ENCODE measurements at regions not wholly inside any gene's neighbourhood (a gene's known extent, or its start where the extent isn't known, plus 50 kb on each side); places are given as distances from the start of the nearest gene placed in this dataset.

GRCh38 chr14:21833836-21834235, 160.2 kb upstream of the OR4E1 start:
- TF ChIP-seq TAF1 (IDR thresholded peaks at IDR 0.05; ENCODE audit: borderline replicate concordance, insufficient read depth, low read length) (no peak), FOXP2 (optimal IDR thresholded peaks at IDR 0.05; ENCODE audit: borderline replicate concordance, extremely low read depth, extremely low read length, insufficient read depth) (no peak), REST (IDR thresholded peaks at IDR 0.05; ENCODE audit: insufficient read depth in 1 of 2, low read depth in 2 of 2, low read length in 2 of 2) (no peak), POLR2AphosphoS5 (IDR thresholded peaks at IDR 0.05; ENCODE audit: low read depth, low read length) (no peak), SIN3A (IDR thresholded peaks at IDR 0.05; ENCODE audit: borderline replicate concordance, insufficient read depth, low read length) (no peak)

GRCh38 chr14:21825845-21826244, 152.2 kb upstream of the OR4E1 start:
- TF ChIP-seq REST (IDR thresholded peaks at IDR 0.05; ENCODE audit: insufficient read depth in 1 of 2, low read depth in 2 of 2, low read length in 2 of 2) (no peak), SIN3A (IDR thresholded peaks at IDR 0.05; ENCODE audit: borderline replicate concordance, insufficient read depth, low read length) (no peak), POLR2AphosphoS5 (IDR thresholded peaks at IDR 0.05; ENCODE audit: low read depth, low read length) (no peak), FOXP2 (optimal IDR thresholded peaks at IDR 0.05; ENCODE audit: borderline replicate concordance, extremely low read depth, extremely low read length, insufficient read depth) (no peak), TAF1 (IDR thresholded peaks at IDR 0.05; ENCODE audit: borderline replicate concordance, insufficient read depth, low read length) (no peak)

GRCh38 chr14:21825149-21825743, 151.6 kb upstream of the OR4E1 start:
- TF ChIP-seq POLR2AphosphoS5 (IDR thresholded peaks at IDR 0.05; ENCODE audit: low read depth, low read length) = no peak
- TF ChIP-seq REST (IDR thresholded peaks at IDR 0.05; ENCODE audit: insufficient read depth in 1 of 2, low read depth in 2 of 2, low read length in 2 of 2) = no peak
- TF ChIP-seq SIN3A (IDR thresholded peaks at IDR 0.05; ENCODE audit: borderline replicate concordance, insufficient read depth, low read length) = no peak
- TF ChIP-seq TAF1 (IDR thresholded peaks at IDR 0.05; ENCODE audit: borderline replicate concordance, insufficient read depth, low read length) = no peak
- no peak for TF ChIP-seq FOXP2 (optimal IDR thresholded peaks at IDR 0.05; ENCODE audit: borderline replicate concordance, extremely low read depth, extremely low read length, insufficient read depth)

GRCh38 chr14:21822109-21822508, 148.5 kb upstream of the OR4E1 start:
- TF ChIP-seq FOXP2 (optimal IDR thresholded peaks at IDR 0.05; ENCODE audit: borderline replicate concordance, extremely low read depth, extremely low read length, insufficient read depth) (no peak), REST (IDR thresholded peaks at IDR 0.05; ENCODE audit: insufficient read depth in 1 of 2, low read depth in 2 of 2, low read length in 2 of 2) (no peak), TAF1 (IDR thresholded peaks at IDR 0.05; ENCODE audit: borderline replicate concordance, insufficient read depth, low read length) (no peak), SIN3A (IDR thresholded peaks at IDR 0.05; ENCODE audit: borderline replicate concordance, insufficient read depth, low read length) (no peak), POLR2AphosphoS5 (IDR thresholded peaks at IDR 0.05; ENCODE audit: low read depth, low read length) (no peak)

Data from PFSK-1 (cell line).